CD4-positive, alpha-beta memory T cell (primary cell): ENCODE measurements at regions not wholly inside any gene's neighbourhood (a gene's known extent, or its start where the extent isn't known, plus 50 kb on each side); places are given as distances from the start of the nearest gene placed in this dataset.

Experiments
- CTCF ChIA-PET: fragments of 350-600 bp; sonication (Branson Sonifier 250); formaldehyde crosslinking; loops from one replicate; lab custom pipeline; 2021; ENCODE audit warnings: inconsistent platforms; ENCODE audit not compliant: partially characterized antibody; lab: Charles Lee
- POLR2A ChIA-PET: fragments of 350-600 bp; sonication (Branson Sonifier 250); formaldehyde crosslinking; loops from one replicate; lab custom pipeline; 2021; ENCODE audit not compliant: partially characterized antibody; lab: Charles Lee
- DNase-seq, 5 donors: peaks; one replicate each; pipeline versions ENCODE4 v3.0.0 to v3.0.0-alpha.2; 2020 to 2022; ENCODE audit warnings: mixed read lengths in 1 of 5
- H3K27ac ChIP-seq: one replicate; pipeline ENCODE4 v1.7.0; 2013; ENCODE audit warnings: low read depth, low read length
- H3K27me3 ChIP-seq: 2 replicates; pipeline ENCODE4 v1.7.0; 2013; ENCODE audit warnings: mild to moderate bottlenecking, low read length, moderate library complexity; ENCODE audit not compliant: insufficient read depth
- H3K36me3 ChIP-seq: 2 replicates; pipeline ENCODE4 v1.7.0; 2013; ENCODE audit warnings: mild to moderate bottlenecking, low read length, moderate library complexity; ENCODE audit not compliant: insufficient read depth
- H3K4me1 ChIP-seq: 2 replicates; pipeline ENCODE4 v1.7.0; 2013; ENCODE audit warnings: mild to moderate bottlenecking, low read length, moderate library complexity; ENCODE audit not compliant: insufficient read depth
- H3K4me3 ChIP-seq, 2 donors: one replicate each; pipeline ENCODE4 v1.7.0; 2013; ENCODE audit warnings: low read length in 2 of 2, mild to moderate bottlenecking in 1 of 2
- H3K9me3 ChIP-seq, 2 donors: one replicate each; pipeline ENCODE4 v1.7.0; 2013; ENCODE audit warnings: low read length in 2 of 2, control low read depth in 1 of 2; ENCODE audit not compliant: control insufficient read depth in 1 of 2
- H3K27ac Mint-ChIP-seq, 7 donors: one replicate each; pipeline ENCODE4 v1.8.0; 2020 to 2021; ENCODE audit warnings: mixed read lengths in 7 of 7, mild to moderate bottlenecking in 6 of 7, inconsistent platforms in 3 of 7, moderate library complexity in 3 of 7
- H3K27me3 Mint-ChIP-seq, 2 donors: one replicate each; pipeline ENCODE4 v1.8.0; 2020 to 2021; ENCODE audit warnings: mixed read lengths in 2 of 2
- H3K36me3 Mint-ChIP-seq, 2 donors: one replicate each; pipeline ENCODE4 v1.8.0; 2020 to 2021; ENCODE audit warnings: mixed read lengths in 2 of 2, inconsistent platforms in 1 of 2, mild to moderate bottlenecking in 1 of 2
- H3K4me1 Mint-ChIP-seq, 4 donors: one replicate each; pipeline ENCODE4 v1.8.0; 2020 to 2021; ENCODE audit warnings: mixed read lengths in 4 of 4, mild to moderate bottlenecking in 1 of 4
- H3K4me3 Mint-ChIP-seq, 8 donors: one replicate each; pipeline ENCODE4 v1.8.0; 2020 to 2021; ENCODE audit warnings: mixed read lengths in 8 of 8, mild to moderate bottlenecking in 7 of 8, moderate library complexity in 6 of 8, inconsistent platforms in 3 of 8
- H3K9me3 Mint-ChIP-seq, 8 donors: one replicate each; pipeline ENCODE4 v1.8.0; 2020 to 2021; ENCODE audit warnings: mixed read lengths in 8 of 8, mild to moderate bottlenecking in 5 of 8, inconsistent platforms in 3 of 8, moderate library complexity in 1 of 8
- intact Hi-C: fragments of 100-400 bp; cut with micrococcal nuclease; formaldehyde crosslinking; loops from one replicate; pipeline ENCODE4 v1.15.1; 2023

DNA sequence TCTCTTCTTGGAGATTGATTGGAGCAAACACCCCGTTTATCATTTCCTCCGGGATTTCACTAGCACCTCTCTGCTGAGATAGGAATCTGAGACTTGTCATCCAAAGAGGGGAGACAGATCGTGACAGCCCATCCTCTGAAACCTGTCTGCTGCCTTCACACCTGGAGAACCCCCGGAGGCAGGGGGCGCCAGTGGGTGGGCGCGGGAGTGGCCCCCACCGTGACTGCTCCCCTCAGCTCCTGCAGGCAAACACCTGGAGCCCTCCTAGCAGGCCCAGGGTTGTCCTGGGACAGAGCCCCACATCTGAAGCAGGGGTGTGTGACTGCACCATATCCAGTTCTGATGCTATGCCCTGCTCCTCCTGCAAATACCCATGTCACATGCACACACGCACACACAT lies 209.5 kb upstream of the POU3F1 start:
- Histone ChIP-seq H3K27ac (no peak overlapping the region), H3K36me3 (no peaks in the 10 kb centered on the region), H3K9me3 (no peaks in the 10 kb centered on the region), H3K4me1 (no peaks in the 10 kb centered on the region), H3K27me3 (no peaks in the 10 kb centered on the region), H3K4me3 (no peak overlapping the region)
- DNase-seq, result no peak
- H3K27ac Mint-ChIP-seq, result no peak overlapping the region
- ChIA-PET POLR2A (no interaction called here), CTCF (no interaction called here)
- peaks cover 0 to 7% (median 3%) of the 10 kb centered on the region in 8 donors for H3K9me3 Mint-ChIP-seq
- H3K4me3 Mint-ChIP-seq, result no peak overlapping the region
- intact Hi-C loops, result no loop called here
- H3K36me3 Mint-ChIP-seq, result no peaks in the 10 kb centered on the region
- H3K27me3 Mint-ChIP-seq, result peaks cover 10 to 29% of the 10 kb centered on the region in 2 donors
- no peaks in the 10 kb centered on the region for H3K4me1 Mint-ChIP-seq

DNA sequence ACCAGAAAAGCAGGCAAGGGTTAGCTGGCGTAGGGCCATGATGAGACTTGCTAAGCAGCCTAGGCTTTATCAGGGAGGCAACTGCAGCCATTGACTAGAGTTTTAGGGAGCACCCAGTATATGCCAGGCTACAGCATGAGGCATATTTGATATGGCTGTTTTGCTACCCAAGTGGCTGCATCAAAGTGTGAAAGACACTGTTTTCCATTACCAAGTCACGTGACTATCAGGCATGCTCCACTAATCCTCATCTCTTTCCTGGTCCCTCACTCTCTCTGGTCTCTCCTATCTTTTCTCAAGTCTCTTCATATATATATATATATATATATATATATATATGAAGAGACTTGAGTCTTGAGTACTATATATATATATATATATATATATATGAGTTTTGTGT lies 206.7 kb upstream of the POU3F1 start:
- H3K27ac ChIP-seq, result no peak overlapping the region
- ChIA-PET POLR2A (no interaction called here), CTCF (no interaction called here)
- no peak overlapping the region for H3K4me3 ChIP-seq
- H3K4me3 Mint-ChIP-seq, result no peak overlapping the region
- peaks cover 0 to 6% (median 0%) of the 10 kb centered on the region in 8 donors for H3K9me3 Mint-ChIP-seq
- DNase-seq, result no peak
- H3K4me1 ChIP-seq, result no peaks in the 10 kb centered on the region
- no peaks in the 10 kb centered on the region for H3K9me3 ChIP-seq
- no peaks in the 10 kb centered on the region for H3K36me3 ChIP-seq
- H3K4me1 Mint-ChIP-seq, result no peaks in the 10 kb centered on the region
- peaks cover 17 to 43% of the 10 kb centered on the region in 2 donors for H3K27me3 Mint-ChIP-seq
- no peaks in the 10 kb centered on the region for H3K36me3 Mint-ChIP-seq
- no peak overlapping the region for H3K27ac Mint-ChIP-seq
- H3K27me3 ChIP-seq, result no peaks in the 10 kb centered on the region
- intact Hi-C loops, result no loop called here

- Mint-ChIP-seq H3K9me3 (peaks cover 0 to 6% (median 0%) of the 10 kb centered on the region in 8 donors), H3K27ac (no peak overlapping the region), H3K36me3 (no peaks in the 10 kb centered on the region), H3K4me1 (no peaks in the 10 kb centered on the region), H3K27me3 (peaks cover 22 to 39% of the 10 kb centered on the region in 2 donors), H3K4me3 (no peak overlapping the region)
- CTCF ChIA-PET, result no interaction called here
- intact Hi-C loops, result no loop called here
- no peak for DNase-seq
- Histone ChIP-seq H3K36me3 (no peaks in the 10 kb centered on the region), H3K9me3 (no peaks in the 10 kb centered on the region), H3K27ac (no peak overlapping the region), H3K27me3 (no peaks in the 10 kb centered on the region), H3K4me3 (no peak overlapping the region), H3K4me1 (no peaks in the 10 kb centered on the region)
- POLR2A ChIA-PET, result no interaction called here
These were observed 203.8 kb upstream of the POU3F1 start for GRCh38 chr1:38250356-38250755.

DNA sequence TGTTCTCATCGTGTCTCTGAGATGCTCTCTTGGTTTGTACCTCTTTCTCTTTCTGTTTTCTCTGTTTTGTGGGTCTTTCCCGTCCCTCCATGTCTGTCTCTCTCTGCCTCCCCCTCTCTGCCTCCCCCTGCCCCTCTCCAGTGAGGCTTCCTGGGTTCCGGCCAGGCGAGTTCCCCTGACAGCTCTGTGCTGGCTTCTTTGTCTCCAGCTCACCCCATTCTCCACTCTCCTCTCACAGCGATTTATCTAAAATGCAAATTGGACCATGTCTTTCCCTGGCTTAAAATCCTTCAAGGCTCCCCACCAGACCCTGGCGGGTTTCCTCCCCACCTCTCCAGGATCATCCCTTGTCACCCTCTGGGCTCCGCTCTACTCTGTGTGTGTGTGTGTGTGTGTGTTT lies 202.4 kb upstream of the POU3F1 start:
- DNase-seq, result no peak
- no peak overlapping the region for H3K27ac Mint-ChIP-seq
- no peaks in the 10 kb centered on the region for H3K36me3 Mint-ChIP-seq
- Histone ChIP-seq H3K4me3 (no peak overlapping the region), H3K27ac (no peak overlapping the region), H3K4me1 (no peaks in the 10 kb centered on the region), H3K27me3 (no peaks in the 10 kb centered on the region), H3K9me3 (no peaks in the 10 kb centered on the region), H3K36me3 (no peaks in the 10 kb centered on the region)
- no peaks in the 10 kb centered on the region for H3K4me1 Mint-ChIP-seq
- H3K4me3 Mint-ChIP-seq, result no peak overlapping the region
- intact Hi-C loops, result no loop called here
- peaks cover 0 to 6% (median 0%) of the 10 kb centered on the region in 8 donors for H3K9me3 Mint-ChIP-seq
- ChIA-PET POLR2A (no interaction called here), CTCF (no interaction called here)
- peaks cover 22 to 35% of the 10 kb centered on the region in 2 donors for H3K27me3 Mint-ChIP-seq

DNA sequence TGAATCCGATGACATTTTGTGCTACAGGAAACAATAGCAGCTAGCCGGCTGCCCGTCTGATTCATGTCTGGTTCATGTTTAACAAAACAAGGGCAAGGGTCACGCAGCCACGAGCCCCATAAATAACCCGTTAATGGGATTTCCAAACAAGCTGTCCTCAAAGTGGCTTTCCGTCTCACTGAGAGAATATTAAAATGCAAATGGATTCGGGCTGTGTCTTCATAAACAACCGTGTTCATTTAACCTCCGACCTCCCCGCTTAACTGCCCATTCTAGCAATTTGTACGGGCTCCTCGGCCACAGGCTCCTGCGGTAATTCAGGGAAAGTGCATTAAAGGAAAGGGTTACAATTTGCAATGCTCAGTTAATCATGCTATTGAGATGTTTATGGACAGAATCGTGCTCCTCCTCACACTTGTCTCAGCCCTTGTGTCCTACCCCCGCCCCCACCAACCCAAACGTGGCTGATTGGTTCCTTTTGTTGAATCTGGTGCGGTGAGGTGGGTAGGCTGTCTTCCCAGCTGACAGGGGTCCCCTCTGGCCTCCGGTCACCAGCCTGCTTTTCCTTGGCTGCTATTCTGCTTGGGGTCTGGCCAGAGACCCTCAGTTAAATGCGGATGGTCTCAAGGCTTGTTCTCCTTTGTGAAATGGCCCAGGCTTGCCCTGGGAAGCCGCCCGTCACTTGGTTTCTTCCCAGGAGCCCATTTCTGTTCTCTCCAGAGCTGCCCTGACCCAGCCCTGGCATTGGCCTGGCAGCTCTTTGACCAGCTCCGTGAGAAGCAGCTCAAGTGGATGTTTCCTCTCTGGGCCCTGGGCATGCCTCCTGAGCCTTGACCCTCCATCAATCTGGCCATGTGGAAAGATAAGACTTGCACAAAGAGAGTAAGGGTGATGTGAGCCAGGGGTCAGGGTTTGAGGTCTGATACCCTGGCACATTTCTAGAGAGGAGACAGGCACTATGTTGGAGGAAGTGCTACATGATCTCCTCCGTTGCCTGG lies 200.7 kb upstream of the POU3F1 start:
- ChIA-PET CTCF (no interaction called here), POLR2A (no interaction called here)
- Histone ChIP-seq H3K4me1 (no peaks in the 10 kb centered on the region), H3K27ac (no peak overlapping the region), H3K27me3 (no peaks in the 10 kb centered on the region), H3K4me3 (no peak overlapping the region), H3K9me3 (no peaks in the 10 kb centered on the region), H3K36me3 (no peaks in the 10 kb centered on the region)
- Mint-ChIP-seq H3K4me3 (no peak overlapping the region), H3K27ac (no peak overlapping the region), H3K36me3 (no peaks in the 10 kb centered on the region), H3K9me3 (peaks cover 0 to 4% (median 0%) of the 10 kb centered on the region in 8 donors), H3K27me3 (peaks cover 22 to 28% of the 10 kb centered on the region in 2 donors), H3K4me1 (no peaks in the 10 kb centered on the region)
- no peak for DNase-seq
- intact Hi-C loops, result no loop called here

DNA sequence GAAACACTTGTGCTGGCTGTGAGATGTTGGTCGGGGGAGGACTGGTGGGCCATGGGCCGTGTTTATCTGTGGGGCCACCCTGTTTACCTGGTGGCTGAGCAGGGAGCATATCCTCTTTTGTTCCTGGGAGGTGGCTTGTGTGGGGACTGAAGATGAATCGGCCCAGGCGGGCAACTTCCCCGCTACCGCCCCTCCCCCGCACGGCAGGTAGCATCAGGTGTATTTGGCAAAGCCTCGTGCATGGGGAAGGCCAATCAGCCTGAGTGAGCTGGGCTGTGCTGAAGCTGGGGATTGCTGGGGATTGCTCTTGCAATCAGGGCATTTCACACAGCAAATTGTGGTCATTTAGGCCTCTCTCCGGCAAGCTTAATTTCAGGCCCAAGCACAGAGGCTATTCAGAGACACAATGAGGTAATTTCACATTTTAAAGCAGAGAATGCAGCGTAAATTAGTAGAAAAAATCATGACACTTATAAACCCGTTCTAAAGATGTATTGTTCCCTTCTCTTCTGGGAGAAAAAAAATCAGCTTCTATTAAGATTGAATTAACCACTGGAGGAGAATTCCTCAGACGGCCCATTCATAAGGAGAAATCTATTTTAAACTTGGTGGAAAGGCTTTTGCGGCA lies 197.7 kb upstream of the POU3F1 start:
- ChIA-PET CTCF (no interaction called here), POLR2A (no interaction called here)
- no peaks in the 10 kb centered on the region for H3K36me3 ChIP-seq
- Mint-ChIP-seq H3K4me1 (no peaks in the 10 kb centered on the region), H3K4me3 (no peak overlapping the region), H3K36me3 (no peaks in the 10 kb centered on the region), H3K27me3 (peaks cover 12 to 14% of the 10 kb centered on the region in 2 donors), H3K27ac (no peak overlapping the region), H3K9me3 (peaks cover 0 to 2% (median 0%) of the 10 kb centered on the region in 8 donors)
- no peaks in the 10 kb centered on the region for H3K4me1 ChIP-seq
- intact Hi-C loops, result no loop called here
- H3K27ac ChIP-seq, result no peak overlapping the region
- no peaks in the 10 kb centered on the region for H3K9me3 ChIP-seq
- no peak for DNase-seq
- H3K4me3 ChIP-seq, result no peak overlapping the region
- H3K27me3 ChIP-seq, result no peaks in the 10 kb centered on the region

DNA sequence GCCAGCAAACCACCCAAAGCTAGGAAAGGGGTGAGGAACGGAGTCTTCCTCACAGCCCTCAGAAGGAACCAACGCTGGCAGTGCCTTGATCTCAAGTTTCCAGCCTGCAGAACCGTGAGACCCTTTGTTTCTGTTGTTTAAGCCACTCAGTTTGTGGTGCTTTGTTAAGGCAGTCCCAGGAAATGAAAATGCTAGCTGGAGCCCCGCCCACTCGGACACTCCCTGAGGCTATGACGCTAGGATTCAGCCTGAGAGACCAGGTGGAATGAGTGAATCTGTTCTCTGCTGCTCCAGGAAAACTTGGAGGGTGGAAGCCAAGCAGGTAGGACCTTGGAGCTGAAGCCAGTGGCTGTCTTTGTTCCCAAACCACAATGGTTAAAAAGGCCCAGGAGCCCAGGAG lies 196.5 kb upstream of the POU3F1 start:
- no peak overlapping the region for H3K27ac Mint-ChIP-seq
- Histone ChIP-seq H3K9me3 (no peaks in the 10 kb centered on the region), H3K4me3 (no peak overlapping the region), H3K4me1 (no peaks in the 10 kb centered on the region), H3K27me3 (no peaks in the 10 kb centered on the region), H3K36me3 (no peaks in the 10 kb centered on the region), H3K27ac (no peak overlapping the region)
- H3K4me1 Mint-ChIP-seq, result no peaks in the 10 kb centered on the region
- H3K27me3 Mint-ChIP-seq, result peaks cover 7% of the 10 kb centered on the region in 2 donors
- intact Hi-C loops, result no loop called here
- POLR2A ChIA-PET, result no interaction called here
- DNase-seq, result no peak
- peaks cover 0 to 2% (median 0%) of the 10 kb centered on the region in 8 donors for H3K9me3 Mint-ChIP-seq
- H3K4me3 Mint-ChIP-seq, result no peak overlapping the region
- no peaks in the 10 kb centered on the region for H3K36me3 Mint-ChIP-seq
- CTCF ChIA-PET, result no interaction called here
